ENCODE measurements at regions not wholly inside any gene's neighbourhood (a gene's known extent, or its start where the extent isn't known, plus 50 kb on each side); places are given as distances from the start of the nearest gene placed in this dataset.
"Not testable (repeated sequence)": the region's sequence is repeated elsewhere in the genome, so short reads cannot be mapped to it uniquely, and the experiment has no call there.

GRCh38 chr4:124455671-124456070 is 256.9 kb downstream of the ANKRD50 start:
- no peak for FAIRE-seq

GRCh38 chr4:124459196-124459940 is 253.2 kb downstream of the ANKRD50 start:
- FAIRE-seq: no peak

GRCh38 chr4:124459941-124460310 is 252.6 kb downstream of the ANKRD50 start:
- no peak for FAIRE-seq

GRCh38 chr4:124461592-124461991 is 250.9 kb downstream of the ANKRD50 start:
- not testable (repeated sequence) for FAIRE-seq

- no peak for FAIRE-seq
These were observed 249.3 kb downstream of the ANKRD50 start for GRCh38 chr4:124462954-124463828.

GRCh38 chr4:124464836-124465235 is 247.7 kb downstream of the ANKRD50 start:
- FAIRE-seq: no peak

GRCh38 chr4:124468360-124468759 is 244.2 kb downstream of the ANKRD50 start:
- no peak for FAIRE-seq

GRCh38 chr4:124469981-124470380 is 242.6 kb downstream of the ANKRD50 start:
- no peak for FAIRE-seq

GRCh38 chr4:124478470-124478869 is 234.1 kb downstream of the ANKRD50 start:
- no peak for FAIRE-seq

GRCh38 chr4:124480061-124480460 is 232.5 kb downstream of the ANKRD50 start:
- FAIRE-seq: no peak

GRCh38 chr4:124481123-124481522 is 231.4 kb downstream of the ANKRD50 start:
- FAIRE-seq: no peak

- FAIRE-seq: no peak
These were observed 229.3 kb downstream of the ANKRD50 start for GRCh38 chr4:124483048-124483906.

GRCh38 chr4:124484008-124484407 is 228.5 kb downstream of the ANKRD50 start:
- no peak for FAIRE-seq

GRCh38 chr4:124484940-124485339 is 227.6 kb downstream of the ANKRD50 start:
- no peak for FAIRE-seq

GRCh38 chr4:124486423-124486822 is 226.1 kb downstream of the ANKRD50 start:
- no peak for FAIRE-seq

GRCh38 chr4:124487651-124488050 is 224.9 kb downstream of the ANKRD50 start:
- FAIRE-seq: no peak

GRCh38 chr4:124491361-124492145 is 221.0 kb downstream of the ANKRD50 start:
- no peak for FAIRE-seq

- no peak for FAIRE-seq
These were observed 213.3 kb downstream of the ANKRD50 start for GRCh38 chr4:124499261-124499660.

GRCh38 chr4:124501576-124501975 is 211.0 kb downstream of the ANKRD50 start:
- FAIRE-seq: no peak

GRCh38 chr4:124504431-124504830 is 208.1 kb downstream of the ANKRD50 start:
- no peak for FAIRE-seq

GRCh38 chr4:124505211-124505610 is 207.3 kb downstream of the ANKRD50 start:
- FAIRE-seq: no peak

GRCh38 chr4:124509151-124509550 is 203.4 kb downstream of the ANKRD50 start:
- FAIRE-seq: no peak

Data from A204.1 (cell line).